H1 (cell line): ENCODE measurements at regions not wholly inside any gene's neighbourhood (a gene's known extent, or its start where the extent isn't known, plus 50 kb on each side); places are given as distances from the start of the nearest gene placed in this dataset.

Source experiments
- BRCA1 ChIP-seq: IDR thresholded peaks from 2 replicates; pipeline ENCODE4 v1.6.1; 2012; ENCODE audit warnings: low read depth, low read length, improper control_type of control experiment
- CHD1 ChIP-seq: IDR thresholded peaks from 2 replicates; pipeline ENCODE4 v1.6.1; 2012; ENCODE audit warnings: low read depth, low read length, improper control_type of control experiment
- CHD7 ChIP-seq: fragments of 300-600 bp; sonication (generic); IDR thresholded peaks from 2 replicates; pipeline ENCODE4 v1.7.1; 2012; ENCODE audit warnings: low read length, moderate library complexity, mild to moderate bottlenecking, inconsistent platforms; ENCODE audit not compliant: insufficient replicate concordance
- CREB1 ChIP-seq: IDR thresholded peaks from 2 replicates; pipeline ENCODE4 v1.6.1; 2012; ENCODE audit warnings: inconsistent platforms
- E2F6 ChIP-seq: IDR thresholded peaks from 2 replicates; pipeline ENCODE4 v1.6.1; 2012; ENCODE audit warnings: inconsistent platforms
- EZH2 ChIP-seq: fragments of 200-600 bp; sonication (generic); IDR thresholded peaks from 2 replicates; pipeline ENCODE4 v1.7.1; 2012; ENCODE audit warnings: low read depth, mild to moderate bottlenecking, moderate library complexity, low read length, inconsistent platforms; ENCODE audit not compliant: severe bottlenecking
- GABPA ChIP-seq: IDR thresholded peaks from 2 replicates; pipeline ENCODE4 v1.6.1; 2011; ENCODE audit warnings: mild to moderate bottlenecking, low read length, moderate library complexity, borderline replicate concordance; ENCODE audit not compliant: insufficient read depth
- HDAC6 ChIP-seq: IDR thresholded peaks from one replicate; pipeline ENCODE4 v1.7.1; 2012; ENCODE audit warnings: low read depth, mild to moderate bottlenecking, inconsistent platforms, low read length, moderate library complexity
- JUN ChIP-seq: IDR thresholded peaks from 2 replicates; pipeline ENCODE4 v1.6.1; 2011; ENCODE audit warnings: low read depth, mild to moderate bottlenecking, improper control_type of control experiment, low read length
- JUND ChIP-seq: IDR thresholded peaks from 2 replicates; pipeline ENCODE4 v1.6.1; 2011; ENCODE audit warnings: mild to moderate bottlenecking, improper control_type of control experiment, low read length
- SIN3A ChIP-seq, 2 experiments: IDR thresholded peaks in 1 of 2; conservative IDR thresholded peaks in 1 of 2; 2 replicates each; pipeline ENCODE4 v1.6.1; 2011 to 2012; ENCODE audit warnings: low read length in 2 of 2, improper control_type of control experiment in 1 of 2, low read depth in 1 of 2, mild to moderate bottlenecking in 1 of 2
- TAF7 ChIP-seq: optimal IDR thresholded peaks from 2 replicates; pipeline ENCODE3; 2011; ENCODE audit warnings: low read depth, mild to moderate bottlenecking, inconsistent platforms, low read length, moderate library complexity, borderline replicate concordance

GRCh38 chr10:57336341-57336740 is 931.4 kb downstream of the IPMK start (continued):
- TF ChIP-seq CHD7: no peak
- no peak for TF ChIP-seq JUND
- TF ChIP-seq JUN: no peak
- TF ChIP-seq EZH2: no peak
- no peak for TF ChIP-seq GABPA
- TF ChIP-seq CHD1: no peak
- TF ChIP-seq BRCA1: no peak
- TF ChIP-seq E2F6: no peak
- TF ChIP-seq TAF7: no peak
- no peak for TF ChIP-seq SIN3A (conservative IDR thresholded peaks at IDR 0.05 in 1 of 2, IDR thresholded peaks at IDR 0.05 in 1 of 2; ENCODE audit: low read depth in 1 of 2, low read length in 2 of 2)
- TF ChIP-seq HDAC6: no peak
- no peak for TF ChIP-seq CREB1
